ENCODE measurements at regions not wholly inside any gene's neighbourhood (a gene's known extent, or its start where the extent isn't known, plus 50 kb on each side); places are given as distances from the start of the nearest gene placed in this dataset.

- no peak for TF ChIP-seq CTCF (IDR thresholded peaks at IDR 0.05)
- H3K27ac Mint-ChIP-seq (ENCODE audit: unreplicated experiment) = no peak overlapping the region
- H3K9me3 Mint-ChIP-seq (ENCODE audit: unreplicated experiment) = no peaks in the 10 kb centered on the region
- DNase-seq (ENCODE audit: extremely low spot score, unreplicated experiment) = no peak
- no peaks in the 10 kb centered on the region for H3K27me3 Mint-ChIP-seq (ENCODE audit: unreplicated experiment)
- H3K4me3 Mint-ChIP-seq (ENCODE audit: unreplicated experiment) = no peak overlapping the region
- H3K4me1 Mint-ChIP-seq (ENCODE audit: unreplicated experiment) = no peaks in the 10 kb centered on the region
- H3K36me3 Mint-ChIP-seq (ENCODE audit: unreplicated experiment) = no peaks in the 10 kb centered on the region
These were observed 236.2 kb downstream of the FGFR2 start for GRCh38 chr10:121362026-121362425.

GRCh38 chr10:121365566-121365965 is 232.7 kb downstream of the FGFR2 start:
- peaks cover 12% of the 10 kb centered on the region for H3K4me1 Mint-ChIP-seq (ENCODE audit: unreplicated experiment)
- H3K9me3 Mint-ChIP-seq (ENCODE audit: unreplicated experiment) = no peaks in the 10 kb centered on the region
- DNase-seq (ENCODE audit: extremely low spot score, unreplicated experiment) = no peak
- no peaks in the 10 kb centered on the region for H3K27me3 Mint-ChIP-seq (ENCODE audit: unreplicated experiment)
- H3K4me3 Mint-ChIP-seq (ENCODE audit: unreplicated experiment) = no peak overlapping the region
- no peak overlapping the region for H3K27ac Mint-ChIP-seq (ENCODE audit: unreplicated experiment)
- no peak for TF ChIP-seq CTCF (IDR thresholded peaks at IDR 0.05)
- H3K36me3 Mint-ChIP-seq (ENCODE audit: unreplicated experiment) = no peaks in the 10 kb centered on the region

DNA sequence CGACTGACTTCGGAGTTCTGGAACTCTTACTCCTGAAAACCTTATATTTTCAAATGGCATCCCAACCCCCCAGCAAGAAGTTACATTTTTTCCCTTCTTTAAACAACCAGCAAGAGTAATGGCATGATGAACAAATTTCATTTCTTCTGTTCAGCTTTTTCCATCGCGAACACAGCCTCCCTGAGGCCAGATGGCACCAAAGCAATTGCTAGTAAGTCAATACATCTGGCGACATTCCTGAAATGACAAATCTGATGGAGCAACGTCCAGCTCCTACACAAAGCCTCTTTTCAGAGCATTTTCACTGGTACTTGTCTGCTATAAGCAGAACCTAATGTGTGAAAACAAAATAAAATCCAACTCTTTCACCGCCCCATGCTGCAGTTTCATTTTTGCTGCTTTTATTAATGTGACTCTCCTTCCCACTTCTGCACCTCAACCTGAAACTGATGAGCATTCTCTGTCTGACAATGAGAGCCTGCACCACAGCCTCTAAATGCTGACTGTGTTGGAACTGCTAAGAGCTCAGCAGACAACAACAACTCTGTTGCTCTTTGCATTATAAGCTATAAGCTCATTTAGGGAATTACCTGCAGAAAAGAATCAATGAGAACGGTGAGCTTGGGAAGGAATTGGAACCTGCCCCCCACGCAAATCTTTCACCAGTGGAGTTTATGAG is 229.8 kb downstream of the FGFR2 start:
- no peaks in the 10 kb centered on the region for H3K27me3 Mint-ChIP-seq (ENCODE audit: unreplicated experiment)
- peaks cover 12% of the 10 kb centered on the region for H3K4me1 Mint-ChIP-seq (ENCODE audit: unreplicated experiment)
- H3K36me3 Mint-ChIP-seq (ENCODE audit: unreplicated experiment) = no peaks in the 10 kb centered on the region
- no peak for DNase-seq (ENCODE audit: extremely low spot score, unreplicated experiment)
- H3K27ac Mint-ChIP-seq (ENCODE audit: unreplicated experiment) = no peak overlapping the region
- no peak for TF ChIP-seq CTCF (IDR thresholded peaks at IDR 0.05)
- no peak overlapping the region for H3K4me3 Mint-ChIP-seq (ENCODE audit: unreplicated experiment)
- H3K9me3 Mint-ChIP-seq (ENCODE audit: unreplicated experiment) = no peaks in the 10 kb centered on the region

DNA sequence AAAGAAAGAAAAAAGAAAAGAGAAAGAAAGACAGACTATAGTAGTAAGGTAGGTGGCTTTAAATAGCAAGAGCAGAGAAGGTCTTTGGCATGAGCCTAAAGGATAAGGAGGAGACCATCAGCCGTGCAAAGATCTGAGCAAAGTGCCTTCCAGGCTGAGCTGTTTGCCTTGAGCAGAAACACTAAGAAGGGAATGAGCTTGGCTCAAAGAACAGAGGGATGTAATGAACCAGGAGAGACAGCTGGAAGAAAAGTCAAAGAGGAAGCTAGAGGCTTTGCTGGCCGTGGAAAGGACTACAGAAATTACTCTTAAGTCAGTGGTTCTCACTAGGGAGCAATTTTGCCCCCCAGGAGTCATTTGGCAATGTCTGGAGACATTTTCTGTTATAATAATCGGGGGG is 228.6 kb downstream of the FGFR2 start:
- TF ChIP-seq CTCF (IDR thresholded peaks at IDR 0.05) = no peak
- H3K27ac Mint-ChIP-seq (ENCODE audit: unreplicated experiment) = no peak overlapping the region
- no peak for DNase-seq (ENCODE audit: extremely low spot score, unreplicated experiment)
- H3K27me3 Mint-ChIP-seq (ENCODE audit: unreplicated experiment) = no peaks in the 10 kb centered on the region
- H3K4me1 Mint-ChIP-seq (ENCODE audit: unreplicated experiment) = peaks cover 12% of the 10 kb centered on the region
- H3K36me3 Mint-ChIP-seq (ENCODE audit: unreplicated experiment) = no peaks in the 10 kb centered on the region
- H3K9me3 Mint-ChIP-seq (ENCODE audit: unreplicated experiment) = no peaks in the 10 kb centered on the region
- no peak overlapping the region for H3K4me3 Mint-ChIP-seq (ENCODE audit: unreplicated experiment)

GRCh38 chr10:121371836-121372235 is 226.4 kb downstream of the FGFR2 start:
- Mint-ChIP-seq H3K36me3 (ENCODE audit: unreplicated experiment) (no peaks in the 10 kb centered on the region), H3K27me3 (ENCODE audit: unreplicated experiment) (no peaks in the 10 kb centered on the region), H3K9me3 (ENCODE audit: unreplicated experiment) (no peaks in the 10 kb centered on the region), H3K4me1 (ENCODE audit: unreplicated experiment) (peaks cover 12% of the 10 kb centered on the region), H3K4me3 (ENCODE audit: unreplicated experiment) (no peak overlapping the region), H3K27ac (ENCODE audit: unreplicated experiment) (no peak overlapping the region)
- DNase-seq (ENCODE audit: extremely low spot score, unreplicated experiment) = no peak
- TF ChIP-seq CTCF (IDR thresholded peaks at IDR 0.05) = no peak
